ENCODE measurements at regions not wholly inside any gene's neighbourhood (a gene's known extent, or its start where the extent isn't known, plus 50 kb on each side); places are given as distances from the start of the nearest gene placed in this dataset.

DNA sequence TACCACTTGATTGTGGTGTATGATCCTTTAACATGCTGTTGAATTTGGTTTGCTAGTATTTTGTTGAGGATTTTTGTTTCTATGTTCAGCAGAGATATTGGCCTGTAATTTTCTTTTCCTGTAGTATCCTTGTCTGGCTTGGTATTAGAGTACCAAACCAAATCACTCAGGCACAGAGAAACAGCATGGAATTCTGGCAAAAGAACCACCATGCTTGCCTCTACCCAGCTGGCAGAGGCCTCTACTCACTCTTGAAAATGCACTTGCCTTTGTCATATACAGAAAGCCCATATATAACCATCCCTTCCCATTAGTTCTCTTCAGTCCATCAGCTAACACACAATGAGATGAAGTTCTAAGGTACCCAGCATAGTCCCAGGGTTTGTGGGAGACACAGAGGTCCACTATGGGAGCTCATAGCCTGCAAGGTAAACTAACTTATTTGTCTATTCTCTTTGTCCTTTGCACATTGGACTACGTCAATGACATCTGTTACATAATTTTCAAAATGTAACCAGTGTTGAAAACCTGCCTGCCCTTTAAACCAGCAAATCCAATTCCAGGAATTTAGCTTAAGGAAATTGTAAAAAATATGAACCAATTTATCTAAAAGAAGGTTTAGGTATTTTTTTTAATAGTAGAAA is 82.1 kb upstream of the POMGNT2 start:
- TF ChIP-seq EZH2phosphoT487 (IDR thresholded peaks at IDR 0.05; ENCODE audit: low read depth): no peak
- TF ChIP-seq CTCF (IDR thresholded peaks at IDR 0.05; ENCODE audit: low read depth, low read length): no peak
- no peaks in the 10 kb centered on the region for H3K4me1 ChIP-seq (ENCODE audit: low read length)
- H3K27ac ChIP-seq (ENCODE audit: low read length): no peak overlapping the region
- H2AFZ ChIP-seq (ENCODE audit: low read depth, low read length): no peak overlapping the region
- no peaks in the 10 kb centered on the region for H4K20me1 ChIP-seq (ENCODE audit: insufficient read depth, low read length)
- no peaks in the 10 kb centered on the region for H3K79me2 ChIP-seq (ENCODE audit: low read length)
- H3K36me3 ChIP-seq (replicated peaks; ENCODE audit: low read depth, low read length): no peaks in the 10 kb centered on the region
- peaks cover 58% of the 10 kb centered on the region for H3K27me3 ChIP-seq (ENCODE audit: low read depth, low read length)
- H3K9me3 ChIP-seq (ENCODE audit: insufficient read depth, low read length): no peaks in the 10 kb centered on the region
- H3K4me3 ChIP-seq (ENCODE audit: low read length): no peak overlapping the region
- H3K9ac ChIP-seq (ENCODE audit: low read length): no peak overlapping the region
- H3K4me2 ChIP-seq (ENCODE audit: low read length): no peak overlapping the region

- Histone ChIP-seq H3K4me2 (ENCODE audit: low read length) (no peak overlapping the region), H3K9ac (ENCODE audit: low read length) (no peak overlapping the region), H3K79me2 (ENCODE audit: low read length) (no peaks in the 10 kb centered on the region), H2AFZ (ENCODE audit: low read depth, low read length) (no peak overlapping the region), H3K9me3 (ENCODE audit: insufficient read depth, low read length) (no peaks in the 10 kb centered on the region), H3K36me3 (replicated peaks; ENCODE audit: low read depth, low read length) (no peaks in the 10 kb centered on the region), H3K4me3 (ENCODE audit: low read length) (no peak overlapping the region), H3K4me1 (ENCODE audit: low read length) (peaks cover 8% of the 10 kb centered on the region), H3K27ac (ENCODE audit: low read length) (no peak overlapping the region), H4K20me1 (ENCODE audit: insufficient read depth, low read length) (no peaks in the 10 kb centered on the region), H3K27me3 (ENCODE audit: low read depth, low read length) (peaks cover 43% of the 10 kb centered on the region)
- TF ChIP-seq EZH2phosphoT487 (IDR thresholded peaks at IDR 0.05; ENCODE audit: low read depth): no peak
- TF ChIP-seq CTCF (IDR thresholded peaks at IDR 0.05; ENCODE audit: low read depth, low read length): no peak
These were observed 80.1 kb upstream of the POMGNT2 start for GRCh38 chr3:43185983-43186314.

- no peak overlapping the region for H3K27ac ChIP-seq (ENCODE audit: low read length)
- H4K20me1 ChIP-seq (ENCODE audit: insufficient read depth, low read length): no peaks in the 10 kb centered on the region
- H3K4me2 ChIP-seq (ENCODE audit: low read length): no peak overlapping the region
- no peak for TF ChIP-seq EZH2phosphoT487 (IDR thresholded peaks at IDR 0.05; ENCODE audit: low read depth)
- H3K9me3 ChIP-seq (ENCODE audit: insufficient read depth, low read length): no peaks in the 10 kb centered on the region
- H2AFZ ChIP-seq (ENCODE audit: low read depth, low read length): no peak overlapping the region
- H3K27me3 ChIP-seq (ENCODE audit: low read depth, low read length): peaks cover 44% of the 10 kb centered on the region
- no peaks in the 10 kb centered on the region for H3K79me2 ChIP-seq (ENCODE audit: low read length)
- H3K4me3 ChIP-seq (ENCODE audit: low read length): no peak overlapping the region
- no peak overlapping the region for H3K9ac ChIP-seq (ENCODE audit: low read length)
- peaks cover 13% of the 10 kb centered on the region for H3K4me1 ChIP-seq (ENCODE audit: low read length)
- H3K36me3 ChIP-seq (replicated peaks; ENCODE audit: low read depth, low read length): no peaks in the 10 kb centered on the region
These were observed 79.5 kb upstream of the POMGNT2 start for GRCh38 chr3:43185274-43185982.

GRCh38 chr3:43183456-43183855 is 77.6 kb upstream of the POMGNT2 start:
- Histone ChIP-seq H3K4me1 (ENCODE audit: low read length) (peaks cover 17% of the 10 kb centered on the region), H4K20me1 (ENCODE audit: insufficient read depth, low read length) (no peaks in the 10 kb centered on the region), H3K27me3 (ENCODE audit: low read depth, low read length) (peaks cover 35% of the 10 kb centered on the region)

More at GRCh38 chr3:43183456-43183855, 77.6 kb upstream of the POMGNT2 start:
- TF ChIP-seq EZH2phosphoT487 (IDR thresholded peaks at IDR 0.05; ENCODE audit: low read depth) (no peak), CTCF (IDR thresholded peaks at IDR 0.05; ENCODE audit: low read depth, low read length) (no peak)
- Histone ChIP-seq H3K79me2 (ENCODE audit: low read length) (no peaks in the 10 kb centered on the region), H3K4me2 (ENCODE audit: low read length) (no peak overlapping the region), H3K36me3 (replicated peaks; ENCODE audit: low read depth, low read length) (no peaks in the 10 kb centered on the region), H3K4me3 (ENCODE audit: low read length) (no peak overlapping the region), H3K9me3 (ENCODE audit: insufficient read depth, low read length) (no peaks in the 10 kb centered on the region), H2AFZ (ENCODE audit: low read depth, low read length) (no peak overlapping the region), H3K27ac (ENCODE audit: low read length) (no peak overlapping the region), H3K9ac (ENCODE audit: low read length) (no peak overlapping the region)

Measured in OCI-LY3 (cell line).